WERI-Rb-1 (cell line): ENCODE measurements at regions not wholly inside any gene's neighbourhood (a gene's known extent, or its start where the extent isn't known, plus 50 kb on each side); places are given as distances from the start of the nearest gene placed in this dataset.

Source experiments
- DNase-seq: peaks from one replicate; pipeline ENCODE4 v3.0.0-alpha.2; 2020
- H3K27ac ChIP-seq: fragments of 250-450 bp; sonication (Bioruptor Pico); 2 replicates; pipeline ENCODE4 v1.5.1; 2020; ENCODE audit warnings: mild to moderate bottlenecking, moderate library complexity
- H3K27me3 ChIP-seq: fragments of 250-450 bp; sonication (Bioruptor Pico); 2 replicates; pipeline ENCODE4 v1.5.1; 2021; ENCODE audit warnings: mild to moderate bottlenecking, low read depth, moderate library complexity; ENCODE audit not compliant: insufficient read depth, severe bottlenecking
- H3K36me3 ChIP-seq: fragments of 250-450 bp; sonication (Bioruptor Pico); 2 replicates; pipeline ENCODE4 v1.5.1; 2020; ENCODE audit warnings: mild to moderate bottlenecking, moderate library complexity
- H3K4me3 ChIP-seq: 2 replicates; pipeline ENCODE4 v1.5.1; 2011; ENCODE audit warnings: low read depth, mild to moderate bottlenecking, control low read depth, low read length
- H3K9me3 ChIP-seq: fragments of 250-450 bp; sonication (Bioruptor Pico); 2 replicates; pipeline ENCODE4 v1.5.1; 2021; ENCODE audit warnings: mild to moderate bottlenecking, moderate library complexity; ENCODE audit not compliant: severe bottlenecking
- CTCF ChIP-seq: IDR thresholded peaks from 2 replicates; pipeline ENCODE4 v1.5.1; 2011; ENCODE audit warnings: low read depth, mild to moderate bottlenecking, control low read depth, inconsistent platforms, low read length

DNA sequence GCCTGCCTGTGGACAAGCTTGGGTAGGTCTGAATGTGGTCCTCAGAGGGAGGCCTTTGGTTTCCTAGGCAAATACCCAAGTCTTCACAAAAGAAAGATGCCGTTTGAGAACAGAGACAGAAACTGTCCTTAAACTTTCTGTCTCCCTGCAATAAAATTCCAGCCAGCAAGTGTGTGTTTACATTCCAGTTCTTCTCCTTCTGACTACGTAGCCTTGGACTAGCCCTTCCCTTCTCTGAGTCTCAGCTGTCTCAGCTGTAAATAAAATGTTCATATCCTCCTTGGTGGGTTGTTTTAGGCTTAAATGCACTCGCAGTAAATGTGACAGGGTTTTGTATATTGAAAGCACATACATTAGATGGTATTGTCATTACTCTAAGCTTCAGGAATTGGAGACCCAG lies 561.2 kb upstream of the MKI67 start:
- no peak for DNase-seq
- no peak overlapping the region for H3K4me3 ChIP-seq
- no peak overlapping the region for H3K27ac ChIP-seq
- no peaks in the 10 kb centered on the region for H3K36me3 ChIP-seq
- no peak for TF ChIP-seq CTCF
- no peaks in the 10 kb centered on the region for H3K9me3 ChIP-seq
- no peaks in the 10 kb centered on the region for H3K27me3 ChIP-seq

GRCh38 chr10:128687927-128688549 lies 561.8 kb upstream of the MKI67 start:
- Histone ChIP-seq H3K4me3 (no peak overlapping the region), H3K9me3 (no peaks in the 10 kb centered on the region), H3K27ac (no peak overlapping the region), H3K36me3 (no peaks in the 10 kb centered on the region), H3K27me3 (no peaks in the 10 kb centered on the region)
- TF ChIP-seq CTCF: no peak
- DNase-seq: no peak

- TF ChIP-seq CTCF: no peak
- no peak for DNase-seq
- Histone ChIP-seq H3K27me3 (no peaks in the 10 kb centered on the region), H3K36me3 (no peaks in the 10 kb centered on the region), H3K27ac (no peak overlapping the region), H3K4me3 (no peak overlapping the region), H3K9me3 (no peaks in the 10 kb centered on the region)
Measured at GRCh38 chr10:128689667-128690066, 563.4 kb upstream of the MKI67 start.

DNA sequence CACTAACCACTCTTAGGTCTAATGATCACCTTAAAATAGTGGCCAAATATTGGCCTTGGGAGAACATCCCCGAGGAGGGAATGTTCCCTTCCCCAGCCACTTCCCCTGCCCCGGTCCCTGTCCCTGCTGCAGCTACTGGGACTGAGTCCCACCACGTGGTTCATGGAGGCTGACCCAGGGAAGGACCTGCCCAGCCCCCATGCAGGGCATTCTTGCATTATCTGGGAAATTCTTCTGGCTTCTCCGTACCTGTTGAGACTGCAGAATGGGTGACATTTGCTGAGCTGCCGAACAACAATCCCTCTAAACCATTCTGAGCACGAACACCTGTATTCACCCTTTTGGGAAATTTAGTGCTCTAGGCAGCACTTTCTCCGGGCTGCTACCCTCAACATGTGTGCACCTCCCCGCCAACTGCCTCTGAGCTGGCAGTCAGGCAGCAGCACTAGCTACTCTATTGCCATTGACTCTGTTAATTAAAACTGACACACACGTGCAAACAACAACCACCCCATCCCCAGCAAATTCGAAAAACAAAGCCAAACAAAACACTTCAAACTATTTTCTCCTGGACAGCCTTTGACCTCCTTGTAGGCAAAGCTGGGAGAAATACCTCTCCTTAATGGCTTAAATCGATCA lies 567.4 kb upstream of the MKI67 start:
- Histone ChIP-seq H3K27me3 (no peaks in the 10 kb centered on the region), H3K36me3 (no peaks in the 10 kb centered on the region), H3K27ac (no peak overlapping the region), H3K4me3 (no peak overlapping the region), H3K9me3 (no peaks in the 10 kb centered on the region)
- no peak for TF ChIP-seq CTCF
- no peak for DNase-seq

DNA sequence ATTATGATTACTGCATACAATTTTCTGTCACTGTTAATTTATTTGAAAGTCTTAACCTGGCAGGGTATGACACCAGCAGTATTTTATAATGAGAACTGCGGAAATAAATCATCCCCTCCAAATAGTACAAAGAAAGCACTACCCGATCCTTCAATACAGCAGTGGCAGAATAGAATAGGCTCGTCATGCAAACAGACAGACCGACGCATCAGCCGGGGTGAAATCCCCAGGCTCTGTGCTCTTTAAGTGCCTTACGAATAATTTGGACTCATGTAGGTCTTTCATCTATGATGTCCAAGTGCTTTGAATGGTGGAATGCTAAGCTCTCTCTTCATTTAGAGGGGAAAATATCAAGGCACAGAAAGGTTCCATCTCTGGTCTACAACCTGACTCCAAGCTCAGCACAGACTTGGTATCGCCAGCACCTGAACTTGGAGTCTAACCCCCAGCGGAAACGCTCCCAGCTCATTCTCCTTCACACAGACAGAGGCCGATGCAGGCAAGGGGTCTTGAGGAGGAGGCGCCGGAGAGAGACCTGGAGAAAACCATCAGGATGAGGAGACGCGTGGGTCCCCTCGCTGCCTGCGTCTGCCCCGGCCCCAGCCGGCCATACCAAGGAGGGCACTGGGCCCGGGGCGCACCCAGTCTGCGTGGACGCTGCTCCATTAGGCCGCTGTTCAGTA lies 568.1 kb upstream of the MKI67 start:
- TF ChIP-seq CTCF: no peak
- no peaks in the 10 kb centered on the region for H3K9me3 ChIP-seq
- no peak for DNase-seq
- no peak overlapping the region for H3K4me3 ChIP-seq
- no peaks in the 10 kb centered on the region for H3K27me3 ChIP-seq
- H3K27ac ChIP-seq: no peak overlapping the region
- no peaks in the 10 kb centered on the region for H3K36me3 ChIP-seq
